NCI-H82 treated with DMSO at 0.1 percent for 48 hours (cell line): ENCODE measurements at regions not wholly inside any gene's neighbourhood (a gene's known extent, or its start where the extent isn't known, plus 50 kb on each side); places are given as distances from the start of the nearest gene placed in this dataset.
"Not testable (repeated sequence)": the region's sequence is repeated elsewhere in the genome, so short reads cannot be mapped to it uniquely, and the experiment has no call there.

Source experiments
- DNase-seq: peaks from one replicate; lab custom pipeline; 2025; ENCODE audit not compliant: unreplicated experiment; lab: John Stamatoyannopoulos, UW

- DNase-seq, result no peak
Observed at GRCh38 chr7:108810756-108811385, 241.2 kb downstream of the DNAJB9 start.

GRCh38 chr7:108813251-108814014 lies 243.8 kb downstream of the DNAJB9 start:
- DNase-seq, result no peak

- no peak for DNase-seq
Observed at GRCh38 chr7:108815815-108816214, 246.1 kb downstream of the DNAJB9 start.

GRCh38 chr7:108818742-108819141 lies 249.1 kb downstream of the DNAJB9 start:
- DNase-seq, result no peak

- DNase-seq, result no peak
Observed at GRCh38 chr7:108824840-108825580, 255.3 kb downstream of the DNAJB9 start.

- no peak for DNase-seq
Observed at GRCh38 chr7:108825581-108825909, 255.9 kb downstream of the DNAJB9 start.

- DNase-seq, result no peak
Observed at GRCh38 chr7:108836256-108836655, 266.6 kb downstream of the DNAJB9 start.

GRCh38 chr7:108838198-108838597 lies 268.5 kb downstream of the DNAJB9 start:
- DNase-seq, result no peak

- no peak for DNase-seq
Observed at GRCh38 chr7:108839076-108839475, 269.4 kb downstream of the DNAJB9 start.

- no peak for DNase-seq
Observed at GRCh38 chr7:108845951-108846350, 276.3 kb downstream of the DNAJB9 start.

- no peak for DNase-seq
Observed at GRCh38 chr7:108846471-108846870, 276.8 kb downstream of the DNAJB9 start.

GRCh38 chr7:108848486-108848885 lies 278.8 kb downstream of the DNAJB9 start:
- DNase-seq, result no peak

- DNase-seq, result no peak
Observed at GRCh38 chr7:108860615-108861014, 290.9 kb downstream of the DNAJB9 start.

- no peak for DNase-seq
Observed at GRCh38 chr7:108861071-108861470, 291.4 kb downstream of the DNAJB9 start.

GRCh38 chr7:108863227-108863848 lies 293.7 kb downstream of the DNAJB9 start:
- DNase-seq, result no peak

- no peak for DNase-seq
Observed at GRCh38 chr7:108869070-108869469, 299.4 kb downstream of the DNAJB9 start.

- DNase-seq, result peak; percentile 15
Observed at GRCh38 chr7:108875139-108875538, 305.5 kb downstream of the DNAJB9 start.

- no peak for DNase-seq
Observed at GRCh38 chr7:108890862-108891261, 321.2 kb downstream of the DNAJB9 start.

- DNase-seq, result no peak
Observed at GRCh38 chr7:108908456-108908855, 338.8 kb downstream of the DNAJB9 start.

- no peak for DNase-seq
Observed at GRCh38 chr7:108911016-108911415, 341.3 kb downstream of the DNAJB9 start.

- no peak for DNase-seq
Observed at GRCh38 chr7:108920490-108920889, 350.8 kb downstream of the DNAJB9 start.

- DNase-seq, result not testable (repeated sequence)
Observed at GRCh38 chr7:108943048-108943447, 373.4 kb downstream of the DNAJB9 start.
